HepG2 (cell line): ENCODE measurements at regions not wholly inside any gene's neighbourhood (a gene's known extent, or its start where the extent isn't known, plus 50 kb on each side); places are given as distances from the start of the nearest gene placed in this dataset.

Source experiments
- ATAC-seq: fragments of 200-7000 bp; cut with Tn5 transposase; 3 replicates; pipeline ENCODE4 v1.9.1; 2020; ENCODE audit warnings: mild to moderate bottlenecking, moderate library complexity
- BruUV-seq: library from RNA; stranded (reverse); fragments of 400-500 nt; replicated peaks from 2 replicates; lab custom pipeline; 2021; lab: Mats Ljungman, UMichigan
- CTCF ChIA-PET: fragments of 300-600 bp; formaldehyde crosslinking; extraction: SDS; loops from one replicate; lab custom pipeline; 2021; ENCODE audit warnings: low total read pairs, inconsistent platforms, low intra/inter-chr PET ratio; lab: Yijun Ruan, JAX
- POLR2A ChIA-PET: fragments of 350-600 bp; sonication (Branson Sonifier 250); formaldehyde crosslinking; loops from one replicate; lab custom pipeline; 2020; ENCODE audit warnings: antibody characterized with exemption, inconsistent platforms; lab: Yijun Ruan, JAX
- DNase-seq: peaks from one replicate; pipeline ENCODE4 v3.0.0-alpha.2; 2015; ENCODE audit warnings: low spot score
- FAIRE-seq: peaks from 3 replicates; lab custom pipeline; 2011; peaks lifted over from hg19 to GRCh38; lab: Jason Lieb, UNC
- H2AFZ ChIP-seq: one replicate; pipeline ENCODE4 v1.6.1; 2011; ENCODE audit warnings: low read length, inconsistent platforms
- H3K27ac ChIP-seq: fragments of 300-600 bp; 3 replicates; pipeline ENCODE4 v1.8.0; 2011; ENCODE audit warnings: mixed run types, mild to moderate bottlenecking, mixed read lengths, low read length, inconsistent platforms; ENCODE audit not compliant: insufficient read depth; ENCODE audit errors: extremely low read length
- H3K27me3 ChIP-seq, 2 experiments: fragments of 200-600 bp in 1 of 2; 2 replicates in 1 of 2; 3 replicates in 1 of 2; pipeline versions ENCODE4 v1.6.0 to v1.8.0; 2011; ENCODE audit warnings: low read length in 2 of 2, mild to moderate bottlenecking in 2 of 2, moderate library complexity in 2 of 2, inconsistent platforms in 1 of 2; ENCODE audit not compliant: insufficient read depth in 2 of 2, control insufficient read depth in 1 of 2
- H3K36me3 ChIP-seq, 2 experiments: fragments of 200-600 bp in 1 of 2; replicated peaks in 1 of 2; 2 replicates in 1 of 2; 3 replicates in 1 of 2; pipeline versions ENCODE4 v1.5.1 to v1.8.0; 2011; ENCODE audit warnings: low read length in 2 of 2, inconsistent platforms in 1 of 2; ENCODE audit not compliant: insufficient read depth in 2 of 2, control insufficient read depth in 1 of 2
- H3K4me1 ChIP-seq: 2 replicates; pipeline ENCODE4 v1.5.1; 2012; ENCODE audit warnings: low read length, inconsistent platforms; ENCODE audit not compliant: insufficient read depth
- H3K4me2 ChIP-seq: 2 replicates; pipeline ENCODE4 v1.6.0; 2011; ENCODE audit warnings: low read depth, low read length, inconsistent platforms
- H3K4me3 ChIP-seq, 3 experiments: fragments of 200-600 bp in 1 of 3; sonication (generic), shearing (Covaris generic) in 1 of 3; replicated peaks in 1 of 3; 2 replicates each; pipeline ENCODE4 v1.5.1; 2011 to 2016; ENCODE audit warnings: low read length in 3 of 3, inconsistent platforms in 2 of 3, low read depth in 2 of 3, mild to moderate bottlenecking in 2 of 3, control low read depth in 1 of 3, mixed read lengths in 1 of 3; ENCODE audit not compliant: insufficient read depth in 1 of 3
- H3K79me2 ChIP-seq: one replicate; pipeline ENCODE4 v1.6.1; 2011; ENCODE audit warnings: low read length, inconsistent platforms; ENCODE audit not compliant: insufficient read depth
- H3K9ac ChIP-seq: 2 replicates; pipeline ENCODE4 v1.6.0; 2011; ENCODE audit warnings: mild to moderate bottlenecking, low read depth, low read length, inconsistent platforms; ENCODE audit not compliant: insufficient read depth
- H3K9me3 ChIP-seq: 2 replicates; pipeline ENCODE4 v1.5.1; 2012; ENCODE audit warnings: mild to moderate bottlenecking, low read length
- H4K20me1 ChIP-seq: 2 replicates; pipeline ENCODE4 v1.6.0; 2011; ENCODE audit warnings: inconsistent platforms, mild to moderate bottlenecking, low read length, moderate library complexity; ENCODE audit not compliant: insufficient read depth
- ATF5 ChIP-seq: sonication (generic); formaldehyde crosslinking; IDR thresholded peaks from 2 replicates; pipeline ENCODE4 v1.4.0; 2020; ENCODE audit warnings: mild to moderate bottlenecking, low read depth, missing genetic modification reagents
- DMAP1 ChIP-seq: IDR thresholded peaks from 2 replicates; pipeline ENCODE4 v1.6.1; 2016
- HNRNPUL1 ChIP-seq: fragments of 200-400 bp; formaldehyde crosslinking; IDR thresholded peaks from 2 replicates; pipeline ENCODE4 v1.6.1; 2017; ENCODE audit warnings: low read depth, mild to moderate bottlenecking, low read length, moderate library complexity
- JUNB ChIP-seq: sonication (generic); formaldehyde crosslinking; IDR thresholded peaks from 2 replicates; pipeline ENCODE4 v1.8.0; 2022; ENCODE audit warnings: missing genetic modification reagents, mild to moderate bottlenecking, borderline replicate concordance
- MXD4 ChIP-seq: IDR thresholded peaks from 2 replicates; pipeline ENCODE4 v1.6.1; 2016; ENCODE audit warnings: mild to moderate bottlenecking, missing biosample characterization, missing genetic modification reagents
- NCOR1 ChIP-seq: fragments of 200-600 bp; sonication (generic); IDR thresholded peaks from 2 replicates; pipeline ENCODE4 v1.7.0; 2017; ENCODE audit warnings: antibody characterized with exemption, low read length, borderline replicate concordance
- NFE2 ChIP-seq: sonication (generic); formaldehyde crosslinking; IDR thresholded peaks from 2 replicates; pipeline ENCODE4 v1.4.0; 2020; ENCODE audit warnings: missing genetic modification reagents
- PPARG ChIP-seq: conservative IDR thresholded peaks from 2 replicates; pipeline ENCODE4 v1.6.1; 2016; ENCODE audit warnings: missing biosample characterization, missing genetic modification reagents
- STAT5B ChIP-seq: sonication (generic); formaldehyde crosslinking; IDR thresholded peaks from 2 replicates; pipeline ENCODE4 v1.4.0; 2020; ENCODE audit warnings: missing genetic modification reagents
- THYN1 ChIP-seq: sonication (generic); formaldehyde crosslinking; IDR thresholded peaks from 2 replicates; pipeline ENCODE4 v1.8.1; 2023; ENCODE audit warnings: low read depth, mild to moderate bottlenecking, moderate library complexity, missing genetic modification reagents, borderline replicate concordance
- ZNF205 ChIP-seq: IDR thresholded peaks from 2 replicates; pipeline ENCODE4 v1.6.1; 2018; ENCODE audit warnings: missing biosample characterization, missing genetic modification reagents
- ZNF33B ChIP-seq: sonication (generic); formaldehyde crosslinking; IDR thresholded peaks from 2 replicates; pipeline ENCODE4 v1.5.1; 2020; ENCODE audit warnings: mild to moderate bottlenecking, missing genetic modification reagents
- ZNF646 ChIP-seq: sonication (generic); formaldehyde crosslinking; IDR thresholded peaks from 2 replicates; pipeline ENCODE4 v1.9.0; 2021; ENCODE audit warnings: mild to moderate bottlenecking, missing genetic modification reagents
- ZNF878 ChIP-seq: sonication (generic); formaldehyde crosslinking; IDR thresholded peaks from 2 replicates; pipeline ENCODE4 v1.8.1; 2023; ENCODE audit warnings: mild to moderate bottlenecking, missing genetic modification reagents, moderate library complexity
- in situ Hi-C: cut with HindIII; loops from 2 replicates; pipeline ENCODE4 v1.10.0; 2017; ENCODE audit warnings: low pct_unique_long_range_greater_than_20kb; ENCODE audit not compliant: extremely low pct_ligation_motif_present
- intact Hi-C: fragments of 100-400 bp; cut with micrococcal nuclease; formaldehyde crosslinking; loops from one replicate; pipeline ENCODE4 v1.10.0; 2022; ENCODE audit not compliant: unreplicated experiment

GRCh38 chr5:15004506-15004905 lies 132.9 kb upstream of the ANKH start:
- in situ Hi-C loops: loop anchor here (5.0 kb wide), 1 partner anchor 47 kb away; no protein-coding TSS in a partner anchor
- POLR2A ChIA-PET: no interaction called here
- FAIRE-seq: no peak
- Histone ChIP-seq H3K9ac (no peak overlapping the region), H4K20me1 (no peaks in the 10 kb centered on the region), H3K36me3 (no peaks in the 10 kb centered on the region), H2AFZ (no peak overlapping the region), H3K4me2 (no peak overlapping the region), H3K4me3 (no peak overlapping the region), H3K4me1 (peaks cover 43% of the 10 kb centered on the region), H3K27me3 (0 out of 5 replicates have a peak, but pooled peaks cover 0 to 3% of the 10 kb centered on the region in 2 experiments), H3K79me2 (no peaks in the 10 kb centered on the region), H3K27ac (no peak overlapping the region), H3K9me3 (no peaks in the 10 kb centered on the region)
- no peak for DNase-seq
- no peak for TF ChIP-seq THYN1 (CRISPR knock-in tag)
- TF ChIP-seq JUNB (CRISPR knock-in tag): no peak
- TF ChIP-seq ZNF878: no peak
- no peak for TF ChIP-seq STAT5B (CRISPR knock-in tag)
- no peak for TF ChIP-seq DMAP1 (CRISPR knock-in tag)
- no peak for TF ChIP-seq MXD4 (CRISPR knock-in tag)
- no peak for TF ChIP-seq ZNF646 (CRISPR knock-in tag)
- no peak for TF ChIP-seq NCOR1
- no peak for TF ChIP-seq HNRNPUL1
- TF ChIP-seq NFE2 (CRISPR knock-in tag): no peak
- TF ChIP-seq ATF5 (CRISPR knock-in tag): no peak
- TF ChIP-seq ZNF205 (CRISPR knock-in tag): no peak
- no peak for TF ChIP-seq PPARG
- no peak for TF ChIP-seq ZNF33B (CRISPR knock-in tag)
- no peak for ATAC-seq
- intact Hi-C loops: no loop called here
- no TSS peak for BruUV-seq
- CTCF ChIA-PET: interaction anchor here (3.8 kb wide), 1 partner anchor 277 kb away, joined by 30 read pairs; no protein-coding TSS in a partner anchor
